KBM-7 (cell line): ENCODE measurements at regions not wholly inside any gene's neighbourhood (a gene's known extent, or its start where the extent isn't known, plus 50 kb on each side); places are given as distances from the start of the nearest gene placed in this dataset.

ENCODE experiments used
- DNase-seq: peaks from one replicate; pipeline ENCODE4 v3.0.0-alpha.2; 2015
- in situ Hi-C: fragments of 300-500 bp; cut with MboI; formaldehyde crosslinking; loops from 2 replicates; pipeline ENCODE4 v1.14.3; 2020; ENCODE audit warnings: low sequenced_read_pairs, low pct_unique_long_range_greater_than_20kb, mixed read lengths

DNA sequence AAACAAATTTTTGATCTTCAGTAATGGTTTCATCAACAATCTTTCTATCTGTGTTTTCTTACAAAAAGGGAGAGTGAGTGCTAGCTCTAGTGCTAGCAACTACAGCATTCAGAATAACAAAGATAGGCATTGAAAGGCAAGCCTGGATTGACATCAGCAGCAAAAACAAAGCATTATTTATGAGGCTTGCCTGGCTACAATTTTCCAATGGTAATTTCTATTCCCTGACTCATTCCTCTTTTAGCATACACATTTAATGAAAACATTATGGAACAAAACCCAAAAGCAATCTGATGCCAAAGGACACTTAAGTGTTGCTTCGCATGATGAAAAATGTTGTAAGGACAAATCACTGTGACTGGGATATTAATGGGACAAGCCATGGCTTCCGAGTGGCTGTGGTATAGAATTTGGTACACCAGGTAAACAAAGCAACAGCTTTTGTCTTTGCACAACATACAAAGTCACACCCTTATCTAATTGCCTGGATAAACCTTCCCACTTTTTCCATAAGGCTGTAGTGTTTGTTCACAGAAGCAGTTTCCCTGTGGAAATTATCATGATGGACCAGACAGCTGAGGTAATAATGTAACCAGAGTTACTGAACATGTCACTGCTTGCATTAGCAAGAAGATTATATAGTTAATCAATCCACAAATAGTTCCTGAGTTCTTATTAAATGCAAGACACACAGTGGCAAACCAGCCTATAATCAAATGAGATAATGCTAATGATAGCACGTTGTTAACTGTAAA, 179.8 kb upstream of the EDIL3 start:
- in situ Hi-C loops, result no loop called here
- no peak for DNase-seq

DNA sequence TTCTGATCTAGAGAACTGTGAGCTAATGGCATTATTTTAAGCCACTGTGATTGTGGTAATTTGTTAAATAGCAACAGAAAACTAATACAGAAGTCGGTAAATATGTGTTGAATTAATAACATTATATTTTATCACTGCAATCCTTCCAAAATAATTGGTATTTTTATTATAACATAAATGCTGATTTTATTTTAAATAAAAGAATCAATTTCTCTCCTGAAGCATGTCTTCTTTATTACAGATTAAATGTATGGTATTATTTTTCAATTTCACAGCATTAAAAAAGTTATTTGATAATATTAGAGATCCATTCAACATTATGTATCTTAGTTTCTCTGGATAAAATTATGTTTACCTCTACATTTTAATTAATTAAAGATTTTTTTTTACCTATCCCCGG, 165.5 kb upstream of the EDIL3 start:
- in situ Hi-C loops, result no loop called here
- DNase-seq, result no peak

DNA sequence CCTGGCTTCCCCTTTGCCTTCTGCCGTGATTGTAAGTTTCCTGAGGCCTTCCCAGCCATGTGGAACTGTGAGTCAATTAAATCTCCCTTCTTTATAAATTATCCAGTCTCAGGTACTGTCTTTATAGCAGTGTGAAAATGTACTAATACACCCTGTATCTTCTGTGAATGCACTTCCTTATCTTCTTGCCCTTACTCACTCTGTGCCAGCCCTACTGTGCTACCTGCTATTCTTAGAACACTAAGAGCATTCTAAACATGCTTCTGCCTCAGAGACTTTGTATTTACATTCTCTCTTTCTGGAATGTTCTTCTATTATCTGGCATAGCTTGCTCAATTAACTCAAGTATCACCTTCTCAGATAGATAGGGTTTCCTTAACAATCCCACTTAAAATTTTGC, 164.4 kb upstream of the EDIL3 start:
- in situ Hi-C loops, result no loop called here
- DNase-seq, result no peak

DNA sequence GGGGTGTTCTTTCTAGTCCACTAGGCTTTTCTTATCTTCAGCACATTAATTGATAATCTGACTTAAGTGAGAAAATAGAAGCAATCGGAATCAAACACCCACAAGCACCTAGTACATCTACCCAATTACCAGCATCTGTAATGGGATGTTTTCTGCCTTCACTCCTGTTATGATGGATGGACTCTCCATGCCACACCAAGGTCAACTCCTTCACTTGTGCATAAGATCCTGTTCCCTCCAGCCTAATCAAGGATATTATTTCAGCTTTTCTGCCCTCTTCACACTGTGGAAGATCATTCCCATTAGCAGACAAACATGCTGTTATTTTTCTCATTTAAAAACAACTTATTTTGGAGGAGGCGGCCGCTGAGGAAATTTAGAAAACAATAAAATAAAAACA, 162.0 kb upstream of the EDIL3 start:
- no peak for DNase-seq
- in situ Hi-C loops, result no loop called here

DNA sequence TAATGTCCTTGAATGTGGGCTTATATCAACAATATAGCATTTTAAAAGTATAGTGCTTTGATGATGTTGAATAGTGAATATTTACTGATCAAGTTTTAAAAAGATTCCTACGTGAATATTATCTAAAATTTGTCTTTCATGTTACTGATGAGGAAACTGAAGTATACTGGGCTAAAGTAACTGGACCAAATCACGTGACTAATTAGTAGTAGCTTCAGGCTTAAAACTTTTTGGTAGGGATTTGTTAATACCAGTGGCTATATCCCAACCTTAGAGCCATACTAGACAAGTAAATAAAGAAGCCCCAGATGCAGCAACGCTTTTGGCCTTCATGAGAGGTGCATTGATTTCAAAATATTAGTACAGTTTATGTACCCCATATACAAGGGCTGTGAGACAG, 152.1 kb upstream of the EDIL3 start:
- DNase-seq, result no peak
- in situ Hi-C loops, result no loop called here

DNA sequence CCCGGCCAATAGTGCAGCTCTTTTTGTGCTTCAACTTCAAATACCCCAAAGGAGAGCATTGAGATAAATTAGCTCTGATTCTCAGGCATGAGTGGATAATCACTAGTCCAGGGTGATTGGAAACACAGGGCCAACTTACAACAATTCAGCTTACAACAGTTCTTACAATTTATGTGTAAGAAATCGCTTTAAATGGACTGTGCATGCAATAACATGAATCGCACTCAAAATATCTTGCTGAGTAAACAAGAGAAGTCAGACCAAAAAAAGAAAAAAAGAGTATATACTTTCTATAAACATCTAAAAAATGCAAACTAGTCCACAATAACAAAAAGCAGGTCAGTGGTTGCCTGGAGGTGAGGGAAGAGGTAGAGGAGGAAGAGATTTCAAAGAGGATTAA, 150.6 kb upstream of the EDIL3 start:
- in situ Hi-C loops, result no loop called here
- DNase-seq, result no peak

DNA sequence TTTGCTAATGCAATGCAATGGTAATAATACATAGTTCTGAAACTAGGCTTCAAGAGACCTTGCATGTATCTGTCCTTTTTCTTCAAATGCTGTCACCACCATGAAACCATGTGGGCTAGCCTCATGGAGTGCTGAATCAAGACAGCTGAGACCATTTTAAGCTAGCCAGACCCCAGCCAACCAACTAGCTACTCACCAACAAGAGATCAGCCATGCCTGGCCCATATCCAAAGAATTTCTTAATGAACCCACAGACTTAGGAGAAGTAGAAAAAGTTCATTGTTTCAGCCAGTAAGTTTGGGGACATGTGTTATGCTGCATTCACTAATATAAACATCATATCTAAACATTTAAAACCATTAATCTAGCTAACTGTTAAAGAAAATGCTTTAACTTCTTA, 139.8 kb upstream of the EDIL3 start:
- in situ Hi-C loops, result no loop called here
- no peak for DNase-seq

DNA sequence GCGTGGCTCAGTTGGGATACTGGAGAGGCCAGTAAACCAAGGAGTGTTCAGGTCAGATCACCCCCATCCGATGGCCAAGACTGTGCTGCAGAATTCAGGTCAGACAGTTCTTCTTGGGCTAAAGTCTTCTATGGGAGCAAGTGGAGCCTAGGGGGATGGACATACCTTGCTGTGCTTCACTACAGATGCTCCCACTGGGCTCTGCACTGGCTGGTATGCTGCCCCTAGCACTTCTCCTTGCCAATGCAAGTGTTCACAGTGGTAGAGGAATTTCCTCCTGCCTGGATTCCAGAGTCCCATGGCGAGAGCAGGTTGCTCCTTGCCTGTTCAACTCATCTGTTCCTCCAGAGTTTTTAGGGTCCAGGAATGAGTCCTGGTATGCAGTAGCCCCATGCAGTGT, 134.2 kb upstream of the EDIL3 start:
- no peak for DNase-seq
- in situ Hi-C loops, result no loop called here

DNA sequence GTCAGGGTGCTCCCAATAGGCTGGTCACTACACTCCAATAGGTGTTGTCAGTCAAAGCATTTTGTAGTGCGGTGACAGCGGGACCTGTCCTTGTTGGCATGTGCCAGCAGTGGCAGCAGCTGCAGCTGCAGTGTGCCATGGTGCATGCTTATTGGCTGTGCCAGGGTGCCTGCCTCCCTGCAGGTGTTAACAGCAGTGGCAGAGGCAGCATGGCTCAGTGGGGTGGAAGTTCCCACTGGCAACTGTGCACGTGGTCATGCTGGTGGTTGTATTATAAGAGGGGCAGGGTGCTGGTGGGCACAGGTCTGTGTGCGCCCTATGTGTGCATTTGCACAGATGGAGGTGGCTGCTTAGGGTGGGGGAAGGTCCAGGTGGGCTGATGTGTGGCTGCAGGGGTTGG, 133.7 kb upstream of the EDIL3 start:
- no peak for DNase-seq
- in situ Hi-C loops, result no loop called here

DNA sequence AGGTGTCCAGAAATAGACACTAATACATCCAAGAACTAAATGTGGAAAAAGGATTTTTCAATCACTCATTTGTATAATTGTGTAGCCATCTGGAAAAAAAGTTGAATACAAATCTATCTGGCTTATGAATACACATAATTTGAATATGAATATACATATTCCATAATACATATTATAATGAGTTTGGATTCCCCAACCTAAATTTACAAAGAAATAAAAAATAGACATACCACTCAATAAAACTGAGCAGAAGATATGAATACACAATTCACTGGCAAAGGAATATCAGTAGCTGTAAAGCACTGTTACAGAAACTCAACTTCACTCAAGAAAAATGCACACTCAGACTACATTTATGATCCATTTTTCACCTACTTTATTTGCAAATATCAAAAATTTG, 121.9 kb upstream of the EDIL3 start:
- no peak for DNase-seq
- in situ Hi-C loops, result no loop called here

DNA sequence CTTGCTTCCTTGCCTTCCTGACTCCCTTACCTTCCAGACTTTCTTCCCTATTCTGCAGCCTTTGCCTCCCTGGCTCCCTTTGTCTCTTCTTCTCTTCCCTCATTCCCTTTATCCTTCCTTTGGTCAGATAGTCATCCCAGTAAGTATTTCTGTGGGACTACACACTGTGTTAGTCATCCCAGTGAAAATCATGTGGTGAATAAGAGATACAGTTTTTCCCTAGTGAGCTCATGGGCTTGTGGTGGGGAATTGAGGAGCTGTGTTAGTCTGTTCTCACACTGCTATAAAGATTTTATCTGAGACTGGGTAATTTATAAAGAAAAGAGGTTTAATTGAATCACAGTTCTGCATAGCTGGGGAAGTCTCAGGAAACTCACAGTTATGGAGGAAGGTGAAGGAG, 109.8 kb upstream of the EDIL3 start:
- no peak for DNase-seq
- in situ Hi-C loops, result no loop called here

DNA sequence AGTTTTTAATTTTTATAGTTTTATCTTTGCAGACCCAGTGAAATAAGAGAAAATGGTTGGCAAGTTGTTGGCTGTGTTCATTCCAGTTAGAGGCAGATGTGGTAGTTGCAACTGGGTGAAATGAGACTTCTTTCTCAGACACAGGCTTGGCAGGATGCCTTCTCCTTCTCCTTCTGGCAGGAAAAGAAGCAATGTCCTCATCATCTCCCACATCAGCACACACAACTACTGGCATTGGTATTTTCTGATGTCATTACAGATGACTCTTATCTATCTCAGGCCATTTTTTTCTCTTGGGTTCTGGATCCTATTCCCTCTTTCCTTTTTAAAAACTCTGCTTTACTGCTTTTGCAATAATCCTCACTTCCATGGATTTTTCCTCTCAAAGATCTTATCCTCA, 103.3 kb upstream of the EDIL3 start:
- DNase-seq, result no peak
- in situ Hi-C loops, result no loop called here

DNA sequence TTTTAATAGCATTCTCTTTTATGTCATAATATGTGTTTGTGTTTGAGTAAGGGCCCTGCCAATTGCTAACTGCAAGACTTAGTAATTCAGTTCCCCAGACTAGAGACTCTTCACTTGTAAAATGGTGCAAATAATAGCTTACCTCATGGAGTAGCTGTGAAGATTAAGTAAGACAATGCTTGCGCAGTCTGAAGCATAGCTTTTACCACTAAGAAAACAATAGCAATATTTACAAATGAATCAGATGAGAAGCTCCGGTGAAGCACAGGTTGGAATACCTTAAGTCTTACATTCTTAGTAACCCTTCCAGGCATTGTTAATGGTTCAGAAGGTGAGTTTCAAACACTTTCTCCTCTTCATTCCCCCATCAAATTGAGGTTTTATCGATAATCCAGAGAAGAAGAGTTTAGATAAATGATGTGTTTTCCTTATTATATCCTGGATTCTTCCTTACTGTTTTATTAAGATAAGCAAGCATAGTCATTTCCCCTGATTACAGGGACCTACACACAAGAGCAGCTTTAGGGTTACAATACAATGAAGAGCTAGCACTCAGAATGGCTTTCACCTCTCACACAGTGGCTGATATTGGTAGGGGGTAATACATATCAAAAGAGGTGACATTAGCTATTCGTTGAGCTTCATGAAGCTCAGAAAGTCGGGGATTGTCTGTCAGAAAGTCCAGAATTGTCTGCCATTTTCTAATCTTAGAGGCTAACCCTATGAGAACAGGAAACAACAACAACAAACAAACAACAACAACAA, 96.4 kb upstream of the EDIL3 start:
- no peak for DNase-seq
- in situ Hi-C loops, result no loop called here

DNA sequence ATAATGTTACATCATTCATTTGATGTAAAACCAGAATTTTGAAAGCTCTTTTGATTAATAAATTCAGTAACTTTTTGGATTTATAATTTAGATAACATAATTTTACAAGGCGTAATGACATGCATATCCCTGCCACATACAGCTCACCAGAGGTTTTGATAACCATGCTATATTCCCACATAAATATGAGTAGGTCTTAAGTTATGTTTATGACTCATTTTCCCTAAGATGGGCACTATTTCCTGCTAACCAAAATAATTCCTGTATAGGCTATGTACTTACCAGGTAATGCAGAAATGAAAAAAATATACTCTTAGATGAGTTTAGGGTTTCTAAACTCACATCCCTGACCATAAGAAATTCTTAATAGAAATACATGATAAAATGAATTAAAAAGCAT, 93.9 kb upstream of the EDIL3 start:
- in situ Hi-C loops, result no loop called here

DNA sequence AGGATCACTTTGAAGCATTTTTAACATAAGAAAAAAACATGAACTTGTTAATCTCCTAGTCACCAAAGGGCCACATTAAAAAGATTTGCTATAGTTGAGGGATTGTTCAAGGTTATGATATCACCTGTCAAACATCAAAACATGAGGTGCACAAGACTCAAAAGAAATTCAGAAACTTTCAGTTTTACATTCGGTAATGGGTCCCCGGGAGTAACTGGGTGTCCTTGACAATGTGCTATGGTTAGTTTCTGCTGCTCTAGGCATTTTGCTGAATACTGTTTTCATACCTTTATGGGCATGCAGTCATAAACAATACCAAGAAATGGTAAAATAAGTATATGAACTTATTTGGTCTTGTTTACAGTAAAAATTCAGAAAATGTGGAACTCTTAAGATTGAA, 92.8 kb upstream of the EDIL3 start:
- in situ Hi-C loops, result no loop called here
- DNase-seq, result no peak

More for the DNA sequence above, 93.9 kb upstream of the EDIL3 start:
- DNase-seq, result no peak

DNA sequence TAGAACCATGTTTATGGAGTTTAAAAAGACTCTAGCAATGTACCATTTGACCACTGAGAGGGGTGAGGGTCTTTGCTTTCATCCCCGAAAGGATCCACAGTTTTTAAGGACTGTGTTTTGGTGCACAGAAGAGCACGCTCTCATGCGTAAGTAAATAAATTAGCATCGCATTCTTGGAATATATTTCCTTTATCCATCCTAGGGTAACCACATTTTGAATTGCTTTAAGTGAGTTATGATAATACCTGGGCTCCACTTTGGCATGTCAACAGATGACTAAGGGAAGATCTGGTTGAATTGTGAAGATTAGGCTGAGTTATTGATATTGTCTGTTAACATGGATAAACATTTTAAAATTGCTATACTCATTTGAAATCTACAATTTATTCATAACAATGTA, 89.4 kb upstream of the EDIL3 start:
- no peak for DNase-seq
- in situ Hi-C loops, result no loop called here

DNA sequence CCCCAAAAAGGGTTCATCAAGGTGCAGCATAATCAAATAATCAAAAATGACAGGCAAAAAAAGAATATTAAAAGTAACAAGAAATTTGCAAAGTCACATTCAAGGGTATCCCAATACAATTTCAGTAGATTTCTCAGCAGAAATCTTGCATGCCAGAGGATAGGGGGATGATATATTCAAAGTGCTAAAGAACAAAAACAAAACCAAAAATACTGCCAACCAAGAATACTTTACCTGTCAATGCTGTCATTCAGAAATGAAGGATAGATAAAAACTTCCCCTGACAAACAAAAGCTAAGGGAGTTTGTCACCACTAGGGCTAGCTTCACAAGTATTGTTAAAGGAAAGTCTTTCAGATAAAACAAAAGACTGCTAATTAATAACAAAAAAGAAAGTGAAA, 68.7 kb upstream of the EDIL3 start:
- DNase-seq, result no peak
- in situ Hi-C loops, result no loop called here

DNA sequence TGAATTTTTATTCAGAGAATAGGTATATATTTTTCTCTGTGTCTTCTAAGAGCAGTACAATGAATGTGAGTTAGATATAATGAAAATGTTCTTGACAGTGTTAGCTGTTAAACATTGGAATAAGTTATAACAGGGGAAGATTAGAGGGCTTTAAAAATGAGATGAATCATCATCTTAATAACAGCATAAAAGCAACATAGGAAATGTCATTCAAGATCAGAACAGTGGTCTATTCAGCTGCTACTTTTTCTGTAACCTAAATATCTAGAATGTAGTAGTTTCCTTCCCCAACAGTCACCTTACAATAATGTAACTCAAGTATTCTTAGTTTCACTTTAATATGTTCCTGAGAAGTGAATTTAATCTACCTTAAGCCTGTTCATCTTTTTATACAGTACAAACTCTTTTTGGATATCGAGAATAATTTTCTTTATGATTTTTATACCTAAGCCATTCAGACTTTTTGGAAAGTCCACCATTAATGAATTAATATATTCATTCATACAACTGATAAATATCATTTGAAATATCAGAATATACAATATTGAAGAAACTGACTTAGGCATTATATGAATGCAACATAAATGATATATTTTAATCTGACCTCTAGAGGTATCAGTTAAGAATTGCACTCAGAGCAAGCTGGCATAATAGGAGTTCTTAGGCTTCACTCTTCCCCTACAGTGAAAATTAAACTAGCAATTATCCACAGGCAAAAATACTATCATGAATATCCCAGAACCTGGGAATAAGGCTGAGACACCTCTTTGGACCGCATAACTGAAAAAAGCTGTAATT, 66.1 kb upstream of the EDIL3 start:
- in situ Hi-C loops, result no loop called here
- no peak for DNase-seq

DNA sequence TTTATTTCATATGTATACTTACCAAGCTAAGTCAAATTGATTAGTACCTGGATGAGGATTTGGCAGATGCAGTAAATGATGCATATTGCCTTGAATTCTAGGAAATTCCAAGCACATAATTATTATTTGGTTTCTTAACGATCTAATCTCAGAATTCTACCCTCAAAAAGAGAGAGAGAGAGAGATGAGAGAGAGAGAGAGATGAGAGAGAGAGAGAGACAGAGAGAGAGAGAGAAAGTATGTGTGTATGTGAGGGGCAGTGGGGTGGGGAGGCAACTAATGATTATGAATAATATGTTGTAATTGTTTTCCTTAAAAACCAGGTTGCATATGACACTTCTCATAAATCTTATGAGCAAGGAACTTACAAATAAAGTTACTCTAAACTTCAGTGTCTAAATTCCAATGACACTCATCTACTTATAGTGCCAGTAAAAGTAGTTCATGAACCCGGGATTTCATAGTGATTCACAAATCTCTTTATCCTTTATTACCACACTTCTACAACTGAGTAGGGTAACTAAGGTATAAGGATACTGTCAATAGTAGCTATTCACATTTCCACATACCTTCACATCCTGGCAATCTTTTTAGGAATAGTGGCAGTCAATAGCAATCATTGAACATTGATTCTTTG, 60.5 kb upstream of the EDIL3 start:
- in situ Hi-C loops, result no loop called here
- no peak for DNase-seq

DNA sequence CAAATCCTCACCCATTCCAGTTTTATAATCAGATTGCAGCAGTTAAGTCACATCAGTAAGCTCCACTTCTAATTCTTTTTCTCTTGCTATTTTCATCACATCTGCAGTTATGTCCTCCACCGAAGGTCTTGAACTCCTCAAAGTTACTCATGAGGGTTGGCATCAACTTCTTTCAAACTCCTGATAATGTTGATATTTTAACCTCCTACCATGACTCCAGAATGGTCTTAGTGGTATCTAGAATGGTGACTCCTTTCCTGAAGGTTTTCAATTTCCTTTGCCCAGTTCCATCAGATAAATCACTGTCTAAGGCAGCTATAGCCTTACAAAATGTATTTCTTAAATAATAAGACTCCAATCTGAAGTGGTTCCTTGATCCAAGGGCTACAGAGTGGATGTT, 53.8 kb upstream of the EDIL3 start:
- in situ Hi-C loops, result no loop called here
- DNase-seq, result no peak
